ENCODE measurements at regions not wholly inside any gene's neighbourhood (a gene's known extent, or its start where the extent isn't known, plus 50 kb on each side); places are given as distances from the start of the nearest gene placed in this dataset.
"Not testable (repeated sequence)": the region's sequence is repeated elsewhere in the genome, so short reads cannot be mapped to it uniquely, and the experiment has no call there.

DNA sequence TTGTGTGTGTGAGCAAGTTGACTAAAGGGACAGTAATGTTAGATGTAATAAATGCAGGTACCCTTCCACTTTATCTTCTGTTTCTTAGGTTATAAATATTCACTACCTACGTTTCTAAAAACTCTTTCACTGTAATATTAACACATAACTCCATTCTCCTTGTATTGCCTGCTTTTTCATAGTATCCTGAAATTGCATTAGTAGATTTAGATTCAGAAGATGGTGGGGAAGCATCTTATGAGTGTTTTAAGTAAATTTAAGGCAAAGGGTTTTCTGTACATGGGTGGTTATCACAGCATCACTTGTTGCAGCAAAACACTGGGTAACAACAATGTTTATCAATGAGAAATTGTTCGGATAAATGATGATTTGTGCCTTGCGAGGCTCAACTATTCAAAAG is 115.2 kb upstream of the VPREB1 start:
- DNase-seq (ENCODE audit: low read depth, low spot score), result no peak
- in situ Hi-C loops (cut with HindIII; ENCODE audit: low pct_unique_long_range_greater_than_20kb, low sequenced_read_pairs), result no loop called here

DNA sequence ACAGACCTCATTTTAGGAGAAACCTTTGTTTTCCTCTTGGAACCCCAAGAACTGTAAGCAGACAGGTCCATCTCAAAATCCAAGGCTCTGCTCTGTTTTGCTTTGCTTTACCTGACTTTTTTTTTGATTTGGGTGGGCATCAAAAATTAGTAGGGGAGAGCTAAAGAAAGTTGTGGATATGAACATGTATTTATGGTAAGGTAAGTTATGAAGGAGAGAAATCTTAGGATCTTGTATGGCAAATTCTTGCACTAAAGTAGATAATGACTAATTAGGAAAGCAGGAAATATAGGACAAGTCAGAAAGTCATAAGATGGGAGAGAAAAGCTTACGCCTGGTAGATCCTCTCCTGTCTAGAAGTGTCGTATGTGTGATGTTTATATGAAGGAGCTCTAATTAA is 116.1 kb upstream of the VPREB1 start:
- in situ Hi-C loops (cut with HindIII; ENCODE audit: low pct_unique_long_range_greater_than_20kb, low sequenced_read_pairs), result no loop called here
- DNase-seq (ENCODE audit: low read depth, low spot score), result no peak

DNA sequence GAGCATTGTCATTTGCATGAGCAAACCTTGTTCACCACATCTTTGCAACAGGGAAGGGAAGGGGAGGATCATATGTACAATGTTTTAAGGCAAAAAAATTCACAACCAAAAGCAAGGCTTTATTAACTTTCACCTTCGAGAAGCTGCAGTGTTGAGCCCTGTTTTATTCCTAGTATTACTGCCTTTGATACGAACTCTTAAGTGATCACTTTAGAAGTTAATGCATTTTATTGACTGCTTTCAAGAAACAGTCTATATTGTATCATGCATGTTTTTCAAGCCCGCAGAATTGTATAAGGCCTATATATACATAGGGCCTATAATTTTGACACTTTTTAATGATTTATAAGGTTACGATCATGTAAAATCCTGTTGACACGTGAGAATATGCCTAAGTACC is 117.5 kb upstream of the VPREB1 start:
- in situ Hi-C loops (cut with HindIII; ENCODE audit: low pct_unique_long_range_greater_than_20kb, low sequenced_read_pairs), result no loop called here
- no peak for DNase-seq (ENCODE audit: low read depth, low spot score)

DNA sequence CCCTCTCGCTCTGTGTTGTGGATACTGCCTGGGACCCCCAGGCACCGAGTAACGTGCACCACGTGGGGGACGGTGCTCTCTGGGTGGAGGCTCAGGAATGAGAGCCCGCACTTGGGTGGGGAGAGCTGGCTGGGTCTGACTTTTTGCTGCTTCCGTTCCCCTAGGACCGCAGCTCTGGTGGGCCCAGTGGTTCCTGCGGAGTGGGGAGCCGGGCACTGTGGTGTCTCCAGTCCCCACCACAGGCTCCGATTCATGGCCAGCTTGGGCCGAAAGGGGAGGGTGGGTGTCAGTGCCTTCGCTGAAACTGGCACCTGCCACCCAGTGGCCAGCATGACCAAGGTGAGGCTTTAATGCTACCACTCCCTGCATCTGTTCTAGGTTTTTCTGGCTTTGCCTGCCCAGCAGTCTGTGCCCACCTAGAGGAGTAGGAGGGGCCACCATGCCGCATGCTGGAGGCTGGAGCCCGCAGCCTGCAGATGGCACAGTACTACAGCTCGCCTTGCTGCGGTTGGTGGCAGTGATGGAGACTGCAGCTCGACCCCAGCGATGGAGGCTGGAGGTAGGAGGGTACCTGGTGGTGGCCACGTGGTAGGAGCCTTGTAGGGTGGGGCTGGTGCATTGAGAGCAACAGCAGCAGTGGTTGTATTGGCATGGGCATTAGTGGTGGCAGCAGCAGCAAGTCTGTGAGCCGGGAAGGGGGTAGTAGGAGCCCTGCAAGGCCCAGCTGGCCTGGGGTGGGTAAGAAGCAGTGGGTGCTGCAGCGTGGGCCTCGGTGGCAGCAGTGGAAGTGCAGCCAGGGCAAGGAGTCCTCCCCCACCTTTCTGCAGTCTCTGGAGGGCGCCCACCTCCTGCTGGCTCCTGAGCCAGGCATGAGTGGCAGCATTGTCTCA is 118.8 kb upstream of the VPREB1 start:
- in situ Hi-C loops (cut with HindIII; ENCODE audit: low pct_unique_long_range_greater_than_20kb, low sequenced_read_pairs), result no loop called here
- no peak for DNase-seq (ENCODE audit: low read depth, low spot score)

DNA sequence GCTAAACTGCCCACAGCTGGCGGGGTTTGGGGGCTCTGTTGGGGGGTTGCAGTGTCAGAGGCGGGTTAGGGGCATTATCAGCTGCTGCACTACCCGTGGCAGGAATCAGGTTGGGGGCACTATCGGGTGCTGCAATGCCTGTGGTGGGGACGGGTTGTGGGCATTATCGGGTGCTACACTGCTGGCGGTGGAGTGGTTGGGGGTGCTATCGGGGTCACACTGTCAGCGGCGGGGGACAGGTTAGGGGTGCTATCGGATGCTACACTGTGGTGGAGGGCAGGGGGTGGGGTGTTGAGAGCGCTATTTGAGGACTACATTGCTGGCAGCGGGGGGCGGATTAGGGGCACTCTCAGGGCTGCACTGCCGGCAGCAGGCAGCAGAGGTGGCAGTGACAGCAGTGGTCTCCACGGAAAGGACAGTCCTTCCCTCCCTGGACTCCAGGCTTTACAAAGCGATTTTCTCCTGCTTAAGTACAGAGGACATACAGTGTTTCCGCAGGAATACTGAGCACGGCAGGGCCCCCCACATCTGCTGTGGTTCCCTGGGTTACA is 119.5 kb upstream of the VPREB1 start:
- in situ Hi-C loops (cut with HindIII; ENCODE audit: low pct_unique_long_range_greater_than_20kb, low sequenced_read_pairs), result no loop called here
- no peak for DNase-seq (ENCODE audit: low read depth, low spot score)

DNA sequence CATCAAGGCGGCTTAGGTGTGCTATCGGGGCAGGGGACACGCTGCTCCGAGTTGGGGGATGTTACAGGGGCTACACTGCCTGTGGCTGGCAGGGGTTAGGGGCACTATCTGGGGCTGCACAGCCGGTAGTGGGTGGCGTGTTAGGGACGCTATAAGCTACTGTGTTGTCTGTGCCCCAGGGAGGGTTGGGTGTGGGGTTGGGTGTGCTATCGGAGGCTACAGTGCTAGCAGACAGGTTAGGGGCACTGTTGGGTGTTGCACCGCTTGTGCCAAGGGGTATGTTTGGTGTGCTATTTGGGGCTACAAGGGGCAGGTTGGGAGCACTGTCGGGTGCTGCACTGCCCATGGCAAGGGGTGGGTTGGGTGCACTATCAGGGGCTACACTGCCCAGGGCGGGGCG is 120.2 kb upstream of the VPREB1 start:
- in situ Hi-C loops (cut with HindIII; ENCODE audit: low pct_unique_long_range_greater_than_20kb, low sequenced_read_pairs), result no loop called here
- DNase-seq (ENCODE audit: low read depth, low spot score), result no peak

DNA sequence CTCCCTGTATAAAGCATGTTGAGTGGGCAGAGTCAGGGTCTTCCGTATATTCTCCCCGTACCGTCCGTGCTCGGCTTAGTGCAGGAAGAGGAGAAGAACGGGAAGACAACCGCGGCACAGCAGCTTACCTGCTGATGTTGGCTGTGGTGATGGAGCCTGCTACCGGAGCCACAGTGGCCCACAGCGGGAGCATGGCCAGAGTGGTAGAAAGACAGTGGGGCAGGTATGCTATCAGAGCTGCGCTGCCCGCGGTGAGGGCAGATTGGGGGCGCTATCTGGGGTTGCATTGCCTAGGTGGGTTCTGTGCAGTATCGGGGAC is 120.7 kb upstream of the VPREB1 start:
- in situ Hi-C loops (cut with HindIII; ENCODE audit: low pct_unique_long_range_greater_than_20kb, low sequenced_read_pairs), result no loop called here
- no peak for DNase-seq (ENCODE audit: low read depth, low spot score)

DNA sequence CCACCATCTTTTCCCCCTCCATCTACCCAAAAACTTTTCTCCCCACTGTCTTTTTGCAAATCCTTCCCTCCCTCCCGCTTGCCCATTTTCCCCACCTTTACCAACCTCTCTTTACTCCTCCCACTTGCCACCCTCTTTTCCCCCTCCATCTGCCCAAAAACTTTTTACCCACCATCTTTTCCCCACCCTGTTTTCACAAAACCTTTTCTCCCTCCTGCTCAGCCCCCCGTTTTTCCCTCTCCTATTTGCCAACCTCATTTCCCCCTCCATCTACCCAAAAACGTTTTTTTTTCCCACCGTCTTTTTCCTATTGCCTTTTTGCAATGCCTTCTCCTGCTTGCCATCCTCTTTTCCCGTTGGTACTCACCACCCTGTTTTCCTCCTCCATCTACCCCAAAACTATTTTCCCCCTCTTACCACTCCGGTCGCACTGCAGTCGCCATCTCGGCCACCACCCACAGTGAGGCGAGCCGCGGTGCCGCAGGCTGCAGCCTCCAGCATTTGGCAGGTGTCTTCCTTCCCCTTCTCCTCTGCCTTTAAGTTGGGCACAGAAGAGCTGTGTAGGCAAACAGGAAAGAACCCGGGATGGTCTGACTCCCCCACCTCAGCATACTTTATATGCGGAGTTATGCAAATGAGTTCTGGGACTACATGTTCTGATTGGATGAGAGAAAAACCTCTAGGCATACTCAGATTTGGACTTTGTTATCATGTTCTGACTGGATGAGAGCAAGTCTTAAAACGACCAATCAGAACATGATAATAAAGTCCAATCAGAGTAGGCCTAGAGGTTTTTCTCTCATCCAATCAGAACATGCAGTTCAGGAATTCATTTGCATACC is 121.2 kb upstream of the VPREB1 start:
- peak; percentile 20 for DNase-seq (ENCODE audit: low read depth, low spot score)
- in situ Hi-C loops (cut with HindIII; ENCODE audit: low pct_unique_long_range_greater_than_20kb, low sequenced_read_pairs), result no loop called here

DNA sequence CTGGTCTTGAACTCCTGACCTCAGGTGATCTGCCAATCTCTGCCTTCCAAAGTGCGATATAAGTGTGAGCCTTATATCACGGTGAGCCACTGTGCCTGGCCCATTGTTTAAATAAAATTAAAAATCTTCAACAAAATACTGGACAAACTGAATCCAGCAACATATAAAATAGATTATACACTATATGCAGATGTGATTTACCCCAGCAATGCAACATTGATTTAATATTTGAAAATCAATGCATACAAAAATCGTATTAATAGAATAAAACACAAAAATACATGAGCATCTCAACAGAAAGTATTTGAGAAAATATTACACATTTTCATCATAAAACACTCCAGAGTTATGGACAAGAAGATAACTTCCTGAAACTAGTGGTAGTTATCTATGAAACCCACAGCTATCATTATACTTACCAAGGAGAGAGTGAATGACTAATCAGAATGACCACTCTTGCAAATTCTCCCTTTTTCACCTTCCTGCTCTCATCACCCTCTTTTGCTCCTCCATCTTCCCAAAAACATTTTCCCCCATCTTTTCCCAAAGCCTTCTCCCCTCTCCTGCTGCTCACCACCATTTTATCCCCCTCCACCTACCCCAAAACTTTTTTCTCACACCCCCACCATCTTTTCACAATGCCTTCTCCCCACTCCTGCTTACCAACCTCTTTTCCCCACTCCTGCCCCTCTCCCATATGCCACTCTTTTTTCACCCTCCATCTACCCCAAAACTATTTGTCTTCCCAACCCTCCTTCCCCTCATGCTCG is 122.1 kb upstream of the VPREB1 start:
- DNase-seq (ENCODE audit: low read depth, low spot score), result no peak
- in situ Hi-C loops (cut with HindIII; ENCODE audit: low pct_unique_long_range_greater_than_20kb, low sequenced_read_pairs), result no loop called here

DNA sequence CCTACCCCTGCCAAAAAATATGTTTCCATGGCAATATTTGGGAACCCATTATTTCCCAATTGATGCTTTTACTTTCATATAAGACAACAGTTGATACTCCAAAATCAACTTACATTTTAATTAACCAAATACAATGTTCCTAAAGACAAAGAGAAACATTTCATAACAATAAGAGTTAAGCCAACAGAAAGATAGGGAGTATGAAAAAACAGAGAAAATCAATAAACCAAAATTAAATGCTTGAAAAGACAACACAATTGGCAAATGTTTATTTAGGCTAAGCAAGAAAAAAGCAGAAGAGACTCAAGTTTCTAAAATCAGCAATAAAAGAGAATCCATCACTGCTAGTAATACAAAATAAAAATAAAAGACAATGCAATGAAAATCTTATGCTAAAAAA is 123.1 kb upstream of the VPREB1 start:
- in situ Hi-C loops (cut with HindIII; ENCODE audit: low pct_unique_long_range_greater_than_20kb, low sequenced_read_pairs), result no loop called here
- no peak for DNase-seq (ENCODE audit: low read depth, low spot score)

DNA sequence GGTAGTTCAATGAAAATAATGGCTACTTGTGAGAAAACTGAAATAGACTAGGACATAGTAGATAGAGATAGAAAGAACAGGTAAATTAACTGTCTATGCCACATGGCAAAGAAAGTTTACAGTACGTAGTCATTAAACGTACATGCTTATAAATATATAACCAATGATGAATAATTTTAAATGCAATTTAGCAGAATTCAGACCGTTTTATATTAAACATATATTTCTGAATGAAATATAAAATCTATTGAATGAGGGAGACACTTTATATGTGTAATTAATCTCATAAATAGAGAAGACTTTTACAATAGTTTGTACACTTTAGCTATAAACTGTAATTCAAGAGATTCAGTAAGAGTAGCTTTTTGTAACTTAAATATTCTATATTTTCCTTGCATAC is 124.4 kb upstream of the VPREB1 start:
- no peak for DNase-seq (ENCODE audit: low read depth, low spot score)

DNA sequence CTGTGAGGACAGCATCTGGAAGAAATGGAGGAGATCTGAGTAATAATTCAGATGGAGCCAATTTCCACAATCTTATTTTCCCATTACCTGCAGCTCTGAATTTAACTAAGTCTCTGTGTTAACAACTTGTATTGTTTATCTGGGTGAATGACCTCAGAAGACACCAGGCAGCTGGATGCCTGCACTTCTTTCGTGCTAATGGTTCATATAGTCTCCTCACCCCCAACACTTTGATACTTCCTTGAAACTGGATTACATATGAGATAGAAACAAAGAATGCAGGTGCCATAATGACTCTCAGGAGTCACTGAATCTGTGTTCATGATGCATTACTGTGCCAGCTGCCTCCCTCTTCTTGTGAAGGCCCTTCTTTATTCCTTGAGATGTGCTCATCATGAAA is 125.6 kb upstream of the VPREB1 start:
- no peak for DNase-seq (ENCODE audit: low read depth, low spot score)
- in situ Hi-C loops (cut with HindIII; ENCODE audit: low pct_unique_long_range_greater_than_20kb, low sequenced_read_pairs), result no loop called here

More for the DNA sequence above, 124.4 kb upstream of the VPREB1 start:
- in situ Hi-C loops (cut with HindIII; ENCODE audit: low pct_unique_long_range_greater_than_20kb, low sequenced_read_pairs), result no loop called here

DNA sequence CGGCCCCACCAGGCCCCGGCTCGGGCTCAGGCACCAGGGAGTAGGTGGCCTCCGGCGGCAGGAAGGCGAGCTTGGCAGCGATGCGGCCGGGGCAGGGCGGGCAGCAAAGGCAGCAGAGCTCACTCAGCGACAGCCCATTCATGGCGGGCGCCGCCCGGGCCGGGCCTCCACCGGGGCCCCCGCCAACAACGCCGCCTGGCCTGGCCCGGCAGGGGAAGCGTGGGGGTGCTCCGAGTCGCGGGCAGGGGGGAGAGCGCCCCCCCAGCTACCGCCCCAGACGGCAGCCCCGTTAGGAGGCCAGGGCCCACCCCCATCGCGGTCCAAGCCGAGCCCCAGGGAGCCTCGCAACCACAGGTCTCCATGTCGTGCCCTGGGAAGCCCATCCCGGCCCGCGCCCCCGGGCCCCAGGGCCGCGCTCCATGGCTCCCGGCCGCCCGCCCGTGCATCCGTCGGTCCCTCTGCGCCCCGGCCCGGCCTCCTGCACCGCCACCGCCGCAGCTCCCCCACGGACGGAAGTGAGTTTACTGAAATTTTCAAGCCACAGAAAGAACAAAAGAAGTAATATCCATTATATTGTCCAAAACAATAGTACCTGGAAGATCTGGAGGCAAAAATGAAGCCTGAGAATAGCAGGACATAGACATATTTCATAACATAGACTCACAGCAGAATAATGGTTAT is 126.6 kb upstream of the VPREB1 start:
- DNase-seq (ENCODE audit: low read depth, low spot score); in situ Hi-C loops (cut with HindIII; ENCODE audit: low pct_unique_long_range_greater_than_20kb, low sequenced_read_pairs): not testable (repeated sequence)

DNA sequence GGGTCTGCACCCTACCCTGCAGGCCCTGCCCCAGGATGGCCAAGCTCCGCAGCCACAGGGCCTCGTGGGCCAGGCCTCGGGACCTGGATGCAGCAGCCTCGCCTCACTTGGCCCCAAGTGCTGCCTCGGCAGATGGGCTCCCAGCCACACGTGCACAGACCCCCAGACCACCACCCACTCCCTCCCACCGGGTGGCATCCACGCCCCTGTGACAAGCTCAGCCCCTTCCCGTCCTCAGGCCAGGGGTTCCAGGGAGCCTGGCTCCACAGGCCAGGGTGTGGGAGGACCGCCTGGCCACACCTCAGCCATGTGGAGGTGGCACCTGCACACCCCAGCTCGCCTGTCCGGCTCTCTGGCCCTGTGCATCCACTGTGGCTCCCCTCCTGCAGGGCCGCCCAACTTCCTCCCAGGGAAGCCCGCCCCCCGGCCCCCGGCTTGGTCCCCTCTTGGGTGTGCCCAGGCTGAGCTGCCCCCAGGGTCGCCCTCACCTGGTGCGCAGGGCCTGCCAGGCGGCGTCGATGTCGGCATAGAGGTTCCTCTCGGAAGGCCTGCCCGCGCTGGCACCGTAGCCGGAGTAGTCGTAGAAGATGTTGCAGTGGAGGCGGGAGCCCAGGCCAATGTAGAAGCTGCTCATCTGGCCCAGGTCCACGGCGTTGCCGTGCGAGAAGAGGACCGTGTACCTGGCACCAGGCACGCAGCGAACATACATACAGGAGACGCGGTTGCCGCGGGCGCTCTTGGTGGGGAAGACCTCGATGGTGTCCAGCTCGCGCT is 127.4 kb upstream of the VPREB1 start:
- in situ Hi-C loops (cut with HindIII; ENCODE audit: low pct_unique_long_range_greater_than_20kb, low sequenced_read_pairs); DNase-seq (ENCODE audit: low read depth, low spot score): not testable (repeated sequence)

DNA sequence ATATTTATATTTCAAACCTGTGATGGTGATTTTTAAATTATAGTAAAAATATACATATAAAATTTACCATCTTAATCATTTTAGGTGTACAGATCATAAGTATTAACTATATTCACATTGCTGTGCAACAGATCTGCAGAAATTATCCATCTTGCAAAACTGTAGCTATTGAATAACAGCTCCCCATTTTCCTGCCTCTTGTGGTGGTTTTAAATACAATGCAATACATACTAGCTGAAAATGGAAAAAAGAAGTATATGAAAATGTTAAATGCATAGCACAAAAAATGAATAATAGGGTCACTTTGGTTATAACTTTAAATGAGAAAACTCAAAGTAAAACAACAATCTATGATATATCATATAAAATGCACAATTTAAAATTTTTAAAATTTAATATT is 130.9 kb upstream of the VPREB1 start:
- DNase-seq (ENCODE audit: low read depth, low spot score), result no peak
- in situ Hi-C loops (cut with HindIII; ENCODE audit: low pct_unique_long_range_greater_than_20kb, low sequenced_read_pairs), result no loop called here

DNA sequence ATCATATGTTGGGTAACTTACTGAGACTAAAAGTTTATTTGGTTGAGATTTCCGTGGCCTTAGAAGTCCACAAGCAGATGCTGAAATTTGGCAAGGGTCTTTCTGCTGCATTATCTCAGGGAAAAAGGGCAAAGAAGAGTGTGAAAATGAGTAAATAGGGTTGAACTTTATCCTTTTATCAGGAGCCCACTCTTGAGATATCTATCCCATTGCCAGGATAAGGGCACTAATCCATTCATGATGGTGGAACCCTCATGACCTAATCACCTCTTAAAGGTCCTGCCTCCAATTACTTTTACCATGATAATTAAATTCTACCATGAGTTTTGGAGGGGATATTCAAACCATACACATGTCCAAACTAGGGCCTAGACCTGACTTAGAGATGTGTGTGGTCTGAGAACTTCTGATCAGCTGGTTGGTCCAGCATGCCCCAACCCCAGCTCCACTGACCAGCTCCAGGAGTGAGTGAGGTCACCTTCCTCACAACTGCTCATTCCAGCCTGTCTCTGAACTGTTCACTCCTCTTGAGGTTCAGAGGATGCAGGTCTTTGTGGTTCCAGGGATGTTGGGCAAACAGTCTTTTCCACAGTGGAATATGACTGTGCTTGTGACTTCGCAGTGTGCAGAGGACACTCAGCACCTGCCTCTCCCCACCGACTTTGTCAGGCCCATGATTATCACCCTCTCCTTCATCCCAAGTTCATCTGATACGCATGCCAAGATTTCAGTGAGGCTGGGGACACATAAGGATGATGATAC is 130.1 kb upstream of the TOP3B start:
- in situ Hi-C loops (cut with HindIII; ENCODE audit: low pct_unique_long_range_greater_than_20kb, low sequenced_read_pairs), result no loop called here
- no peak for DNase-seq (ENCODE audit: low read depth, low spot score)
